C4-2B (cell line): ENCODE measurements at regions not wholly inside any gene's neighbourhood (a gene's known extent, or its start where the extent isn't known, plus 50 kb on each side); places are given as distances from the start of the nearest gene placed in this dataset.

Experiments
- H3K27ac ChIP-seq: fragments of 450-650 bp; 2 replicates; pipeline ENCODE4 v1.5.1; 2017
- CTCF ChIP-seq: fragments of 450-650 bp; conservative IDR thresholded peaks from 2 replicates; pipeline ENCODE4 v1.5.1; 2017; ENCODE audit warnings: mild to moderate bottlenecking
- ZFX ChIP-seq: fragments of 450-650 bp; IDR thresholded peaks from 2 replicates; pipeline ENCODE4 v1.6.1; 2017

- TF ChIP-seq CTCF (no peak), ZFX (no peak)
- H3K27ac ChIP-seq: no peak overlapping the region
These were observed 1076.2 kb downstream of the C4orf33 start for GRCh38 chr4:130172156-130172555.

GRCh38 chr4:130178106-130178505, 1082.2 kb downstream of the C4orf33 start:
- TF ChIP-seq ZFX: no peak
- no peak for TF ChIP-seq CTCF
- no peak overlapping the region for H3K27ac ChIP-seq

- H3K27ac ChIP-seq: no peak overlapping the region
- no peak for TF ChIP-seq CTCF
- TF ChIP-seq ZFX: no peak
These were observed 1087.1 kb downstream of the C4orf33 start for GRCh38 chr4:130183096-130183495.

DNA sequence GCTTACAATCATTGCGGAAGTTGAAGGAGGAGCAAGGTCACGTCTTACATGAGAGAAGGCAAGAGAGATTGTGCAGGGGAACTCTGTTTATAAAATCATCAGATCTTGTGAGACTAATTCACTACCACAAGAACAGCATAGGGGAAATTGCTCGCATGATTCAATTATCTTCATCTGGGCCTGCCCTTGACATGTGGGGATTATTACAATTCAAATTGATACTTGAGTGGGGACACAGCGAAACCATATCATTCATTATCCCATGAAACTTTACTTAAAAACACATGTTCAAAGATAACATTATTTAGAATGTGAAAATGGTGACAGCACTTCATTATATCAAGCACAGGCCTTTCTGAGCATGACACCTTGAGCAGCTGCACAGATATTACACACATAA, 1087.8 kb downstream of the C4orf33 start:
- no peak overlapping the region for H3K27ac ChIP-seq
- TF ChIP-seq ZFX (no peak), CTCF (no peak)

DNA sequence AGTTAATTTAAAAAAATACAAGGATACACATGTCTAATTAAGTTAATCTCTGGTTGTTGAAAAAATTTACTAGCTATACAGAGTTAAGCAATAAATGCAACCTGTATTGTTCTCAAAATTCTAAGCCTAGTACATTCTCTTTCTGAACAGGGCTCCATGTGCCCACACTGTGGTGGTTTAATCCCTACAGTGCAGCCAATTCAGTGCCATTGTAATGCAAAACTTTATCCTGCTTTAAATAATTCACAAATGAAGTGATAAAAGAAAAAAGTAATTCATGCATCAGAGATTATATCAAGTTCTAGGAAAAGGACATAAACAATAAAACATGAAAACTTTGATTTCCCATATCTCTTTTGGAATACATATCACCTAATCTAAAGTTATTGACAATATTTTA, 1089.2 kb downstream of the C4orf33 start:
- TF ChIP-seq ZFX: no peak
- TF ChIP-seq CTCF: no peak
- H3K27ac ChIP-seq: no peak overlapping the region

GRCh38 chr4:130186931-130187330, 1091.0 kb downstream of the C4orf33 start:
- TF ChIP-seq ZFX (no peak), CTCF (no peak)
- H3K27ac ChIP-seq: no peak overlapping the region

GRCh38 chr4:130187587-130187986, 1091.6 kb downstream of the C4orf33 start:
- no peak overlapping the region for H3K27ac ChIP-seq
- TF ChIP-seq CTCF (no peak), ZFX (no peak)

- H3K27ac ChIP-seq: no peak overlapping the region
- TF ChIP-seq ZFX: no peak
- TF ChIP-seq CTCF: no peak
These were observed 1096.8 kb downstream of the C4orf33 start for GRCh38 chr4:130192787-130193186.
